Neural cell (in vitro differentiated cells): ENCODE measurements at regions not wholly inside any gene's neighbourhood (a gene's known extent, or its start where the extent isn't known, plus 50 kb on each side); places are given as distances from the start of the nearest gene placed in this dataset.

Source experiments
- H2AFZ ChIP-seq: fragments of 200-600, 300-800 bp; sonication (generic), shearing (Covaris generic); 2 replicates; pipeline ENCODE4 v1.6.0; 2014; ENCODE audit warnings: low read depth, mild to moderate bottlenecking, antibody characterized with exemption, low read length, moderate library complexity
- H3F3A ChIP-seq: fragments of 200-600 bp; shearing (Covaris generic); 2 replicates; pipeline ENCODE4 v1.6.1; 2016; ENCODE audit warnings: mild to moderate bottlenecking, moderate library complexity, mixed read lengths, antibody characterized with exemption, low read length; ENCODE audit not compliant: insufficient read depth, poor library complexity, severe bottlenecking
- H3K27ac ChIP-seq: fragments of 200-600, 300-800 bp; sonication (generic), shearing (Covaris generic); 2 replicates; pipeline ENCODE4 v1.5.1; 2014; ENCODE audit warnings: mild to moderate bottlenecking, low read length, moderate library complexity
- H3K27me3 ChIP-seq: fragments of 300-800, 200-600 bp; sonication (generic), shearing (Covaris generic); 2 replicates; pipeline ENCODE4 v1.6.0; 2014; ENCODE audit warnings: mild to moderate bottlenecking, low read depth, low read length, moderate library complexity; ENCODE audit not compliant: insufficient read depth
- H3K36me3 ChIP-seq: fragments of 300-800, 200-600 bp; sonication (generic), shearing (Covaris generic); 2 replicates; pipeline ENCODE4 v1.5.1; 2014; ENCODE audit warnings: mild to moderate bottlenecking, antibody characterized with exemption, low read length, moderate library complexity; ENCODE audit not compliant: insufficient read depth
- H3K4me2 ChIP-seq: fragments of 300-800, 200-600 bp; sonication (generic), shearing (Covaris generic); 2 replicates; pipeline ENCODE4 v1.6.0; 2014; ENCODE audit warnings: mild to moderate bottlenecking, low read length
- H3K4me3 ChIP-seq: fragments of 300-800, 200-600 bp; sonication (generic), shearing (Covaris generic); 2 replicates; pipeline ENCODE4 v1.5.1; 2014; ENCODE audit warnings: mild to moderate bottlenecking, low read length, moderate library complexity
- H3K79me2 ChIP-seq: fragments of 200-600 bp; shearing (Covaris generic); replicated peaks from 2 replicates; pipeline ENCODE4 v1.6.0; 2014; ENCODE audit warnings: mild to moderate bottlenecking, low read length, moderate library complexity; ENCODE audit not compliant: insufficient read depth
- H3K9ac ChIP-seq: fragments of 300-800, 200-600 bp; sonication (generic), shearing (Covaris generic); 2 replicates; pipeline ENCODE4 v1.6.1; 2016; ENCODE audit warnings: mild to moderate bottlenecking, low read length, mixed read lengths
- H3K9me2 ChIP-seq: fragments of 200-600 bp; shearing (Covaris generic); 2 replicates; pipeline ENCODE4 v1.6.1; 2016; ENCODE audit warnings: mild to moderate bottlenecking, low read length, mixed read lengths; ENCODE audit not compliant: insufficient read depth
- H3K9me3 ChIP-seq: fragments of 200-600, 300-800 bp; sonication (generic), shearing (Covaris generic); 2 replicates; pipeline ENCODE4 v1.6.1; 2016; ENCODE audit warnings: mild to moderate bottlenecking, mixed run types, low read length, moderate library complexity, mixed read lengths
- H4K20me1 ChIP-seq: fragments of 200-600 bp; shearing (Covaris generic); 2 replicates; pipeline ENCODE4 v1.6.1; 2016; ENCODE audit warnings: mild to moderate bottlenecking, mixed run types; ENCODE audit not compliant: insufficient read depth
- EP300 ChIP-seq: fragments of 450-650 bp; conservative IDR thresholded peaks from 2 replicates; pipeline ENCODE4 v1.6.1; 2014; ENCODE audit warnings: antibody characterized with exemption, mild to moderate bottlenecking, moderate library complexity; ENCODE audit not compliant: poor library complexity, severe bottlenecking
- EZH2 ChIP-seq: fragments of 200-600, 300-800 bp; shearing (Covaris generic), sonication (generic); IDR thresholded peaks from 2 replicates; pipeline ENCODE4 v1.6.1; 2014; ENCODE audit warnings: antibody characterized with exemption, low read length, borderline replicate concordance, mild to moderate bottlenecking; ENCODE audit not compliant: insufficient read depth, poor library complexity, severe bottlenecking
- MXI1 ChIP-seq: fragments of 450-650 bp; conservative IDR thresholded peaks from 2 replicates; pipeline ENCODE4 v1.6.1; 2014; ENCODE audit warnings: antibody characterized with exemption, mild to moderate bottlenecking; ENCODE audit not compliant: poor library complexity, severe bottlenecking
- POLR2AphosphoS5 ChIP-seq: IDR thresholded peaks from 2 replicates; pipeline ENCODE4 v1.6.1; 2012
- RAD21 ChIP-seq: fragments of 450-650 bp; conservative IDR thresholded peaks from 2 replicates; pipeline ENCODE4 v1.6.1; 2014; ENCODE audit warnings: antibody characterized with exemption, mild to moderate bottlenecking, moderate library complexity
- SMC3 ChIP-seq: fragments of 450-650 bp; conservative IDR thresholded peaks from 2 replicates; pipeline ENCODE4 v1.6.1; 2014; ENCODE audit warnings: antibody characterized with exemption, mild to moderate bottlenecking, moderate library complexity; ENCODE audit not compliant: poor library complexity
- TAF1 ChIP-seq: IDR thresholded peaks from 2 replicates; pipeline ENCODE4 v1.6.1; 2012; ENCODE audit warnings: low read depth
- TF ChIP-seq, protein P1 (sequence below): IDR thresholded peaks from 2 replicates; pipeline ENCODE4 v1.6.1; 2012; ENCODE audit warnings: borderline replicate concordance
- TF ChIP-seq, protein P2 (sequence below): fragments of 450-650 bp; IDR thresholded peaks from 2 replicates; pipeline ENCODE4 v1.5.1; 2014; ENCODE audit warnings: antibody characterized with exemption, mild to moderate bottlenecking, moderate library complexity; ENCODE audit not compliant: poor library complexity, severe bottlenecking

DNA sequence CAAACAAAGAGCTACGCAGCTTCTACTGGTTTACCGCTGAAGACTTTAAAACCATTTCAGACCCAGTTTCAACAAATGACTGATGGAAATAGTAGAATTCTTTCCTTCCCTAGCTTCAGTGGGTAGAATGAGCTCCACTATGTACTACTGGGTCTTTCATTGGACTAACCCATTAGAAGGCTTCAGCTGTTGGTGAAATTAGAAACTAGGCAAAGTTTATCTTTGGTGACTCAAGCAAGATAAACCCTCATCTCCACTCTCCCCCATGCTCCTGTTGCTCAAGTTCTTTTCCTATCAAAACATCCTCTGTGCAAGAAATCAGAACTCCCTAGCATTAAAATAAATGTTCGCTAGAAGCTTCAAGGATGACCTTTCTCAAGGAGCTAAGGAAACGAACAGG lies 159.2 kb downstream of the PAWR start:
- Histone ChIP-seq H3K9me2 (no peaks in the 10 kb centered on the region), H3K79me2 (no peaks in the 10 kb centered on the region), H3K4me2 (no peak overlapping the region), H3K4me3 (no peak overlapping the region), H3K9me3 (no peaks in the 10 kb centered on the region), H3K36me3 (no peaks in the 10 kb centered on the region), H2AFZ (no peak overlapping the region), H4K20me1 (no peaks in the 10 kb centered on the region), H3F3A (no peaks in the 10 kb centered on the region), H3K27me3 (no peaks in the 10 kb centered on the region), H3K27ac (no peak overlapping the region), H3K9ac (no peak overlapping the region)
- TF ChIP-seq RAD21 (no peak), EP300 (no peak), SMC3 (no peak), TAF1 (no peak), MXI1 (no peak), POLR2AphosphoS5 (no peak), EZH2 (no peak)
- TF ChIP-seq, protein P1, sequence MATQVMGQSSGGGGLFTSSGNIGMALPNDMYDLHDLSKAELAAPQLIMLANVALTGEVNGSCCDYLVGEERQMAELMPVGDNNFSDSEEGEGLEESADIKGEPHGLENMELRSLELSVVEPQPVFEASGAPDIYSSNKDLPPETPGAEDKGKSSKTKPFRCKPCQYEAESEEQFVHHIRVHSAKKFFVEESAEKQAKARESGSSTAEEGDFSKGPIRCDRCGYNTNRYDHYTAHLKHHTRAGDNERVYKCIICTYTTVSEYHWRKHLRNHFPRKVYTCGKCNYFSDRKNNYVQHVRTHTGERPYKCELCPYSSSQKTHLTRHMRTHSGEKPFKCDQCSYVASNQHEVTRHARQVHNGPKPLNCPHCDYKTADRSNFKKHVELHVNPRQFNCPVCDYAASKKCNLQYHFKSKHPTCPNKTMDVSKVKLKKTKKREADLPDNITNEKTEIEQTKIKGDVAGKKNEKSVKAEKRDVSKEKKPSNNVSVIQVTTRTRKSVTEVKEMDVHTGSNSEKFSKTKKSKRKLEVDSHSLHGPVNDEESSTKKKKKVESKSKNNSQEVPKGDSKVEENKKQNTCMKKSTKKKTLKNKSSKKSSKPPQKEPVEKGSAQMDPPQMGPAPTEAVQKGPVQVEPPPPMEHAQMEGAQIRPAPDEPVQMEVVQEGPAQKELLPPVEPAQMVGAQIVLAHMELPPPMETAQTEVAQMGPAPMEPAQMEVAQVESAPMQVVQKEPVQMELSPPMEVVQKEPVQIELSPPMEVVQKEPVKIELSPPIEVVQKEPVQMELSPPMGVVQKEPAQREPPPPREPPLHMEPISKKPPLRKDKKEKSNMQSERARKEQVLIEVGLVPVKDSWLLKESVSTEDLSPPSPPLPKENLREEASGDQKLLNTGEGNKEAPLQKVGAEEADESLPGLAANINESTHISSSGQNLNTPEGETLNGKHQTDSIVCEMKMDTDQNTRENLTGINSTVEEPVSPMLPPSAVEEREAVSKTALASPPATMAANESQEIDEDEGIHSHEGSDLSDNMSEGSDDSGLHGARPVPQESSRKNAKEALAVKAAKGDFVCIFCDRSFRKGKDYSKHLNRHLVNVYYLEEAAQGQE = no peak
- TF ChIP-seq, protein P2, sequence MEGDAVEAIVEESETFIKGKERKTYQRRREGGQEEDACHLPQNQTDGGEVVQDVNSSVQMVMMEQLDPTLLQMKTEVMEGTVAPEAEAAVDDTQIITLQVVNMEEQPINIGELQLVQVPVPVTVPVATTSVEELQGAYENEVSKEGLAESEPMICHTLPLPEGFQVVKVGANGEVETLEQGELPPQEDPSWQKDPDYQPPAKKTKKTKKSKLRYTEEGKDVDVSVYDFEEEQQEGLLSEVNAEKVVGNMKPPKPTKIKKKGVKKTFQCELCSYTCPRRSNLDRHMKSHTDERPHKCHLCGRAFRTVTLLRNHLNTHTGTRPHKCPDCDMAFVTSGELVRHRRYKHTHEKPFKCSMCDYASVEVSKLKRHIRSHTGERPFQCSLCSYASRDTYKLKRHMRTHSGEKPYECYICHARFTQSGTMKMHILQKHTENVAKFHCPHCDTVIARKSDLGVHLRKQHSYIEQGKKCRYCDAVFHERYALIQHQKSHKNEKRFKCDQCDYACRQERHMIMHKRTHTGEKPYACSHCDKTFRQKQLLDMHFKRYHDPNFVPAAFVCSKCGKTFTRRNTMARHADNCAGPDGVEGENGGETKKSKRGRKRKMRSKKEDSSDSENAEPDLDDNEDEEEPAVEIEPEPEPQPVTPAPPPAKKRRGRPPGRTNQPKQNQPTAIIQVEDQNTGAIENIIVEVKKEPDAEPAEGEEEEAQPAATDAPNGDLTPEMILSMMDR = no peak

DNA sequence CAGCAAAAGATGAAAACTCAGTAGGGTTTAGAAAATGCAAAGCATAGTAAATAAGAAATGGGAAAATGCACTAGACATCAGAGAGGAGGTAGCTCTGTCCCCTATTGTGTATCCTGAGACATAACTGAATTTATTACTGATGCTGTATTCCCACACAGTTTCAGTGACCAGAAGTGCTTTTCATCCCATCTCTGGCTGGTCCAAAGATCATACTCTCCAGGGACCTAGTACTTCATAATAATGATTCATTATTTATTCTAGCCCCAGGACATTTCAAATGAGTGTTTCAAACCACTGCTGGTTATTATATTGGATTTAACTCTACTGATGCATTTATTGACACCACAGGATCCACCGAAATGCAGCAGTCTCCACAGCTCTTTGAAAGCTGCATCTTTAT lies 163.3 kb downstream of the PAWR start:
- Histone ChIP-seq H2AFZ (no peak overlapping the region), H4K20me1 (no peaks in the 10 kb centered on the region), H3K27me3 (no peaks in the 10 kb centered on the region), H3K4me3 (no peak overlapping the region), H3K9me2 (no peaks in the 10 kb centered on the region), H3K9me3 (no peaks in the 10 kb centered on the region), H3K27ac (no peak overlapping the region), H3K4me2 (no peak overlapping the region), H3K36me3 (no peaks in the 10 kb centered on the region), H3K79me2 (no peaks in the 10 kb centered on the region), H3F3A (no peaks in the 10 kb centered on the region), H3K9ac (no peak overlapping the region)
- no peak for TF ChIP-seq EZH2
- no peak for TF ChIP-seq SMC3
- TF ChIP-seq EP300 = no peak
- TF ChIP-seq RAD21 = no peak
- no peak for TF ChIP-seq TAF1

DNA sequence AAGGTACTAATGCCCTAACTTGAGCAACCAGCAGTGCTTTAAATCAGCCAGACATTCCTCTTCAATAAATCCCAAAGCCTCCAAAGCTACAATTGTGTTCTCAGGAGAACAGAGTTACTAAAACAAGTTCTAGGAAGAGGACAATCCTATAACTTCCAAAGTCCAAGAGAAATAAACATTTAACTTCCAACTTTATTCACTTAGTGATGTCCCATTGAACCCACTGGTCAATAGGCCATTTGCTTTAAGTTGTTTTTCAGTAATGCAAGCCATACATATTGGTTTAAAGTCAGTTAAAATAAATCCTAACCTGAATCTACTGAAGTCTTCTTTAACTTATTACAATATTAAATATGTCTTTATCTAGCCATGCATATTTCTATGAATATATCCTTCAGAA lies 165.4 kb downstream of the PAWR start:
- H3K9me3 ChIP-seq = no peaks in the 10 kb centered on the region
- H3K9me2 ChIP-seq = no peaks in the 10 kb centered on the region
- TF ChIP-seq, protein P2 = no peak
- TF ChIP-seq POLR2AphosphoS5 (no peak), SMC3 (no peak), RAD21 (no peak), TAF1 (no peak), MXI1 (no peak)
- TF ChIP-seq, protein P1 = no peak
- H3K27ac ChIP-seq = no peak overlapping the region
- no peaks in the 10 kb centered on the region for H4K20me1 ChIP-seq
- no peaks in the 10 kb centered on the region for H3K27me3 ChIP-seq
- no peak overlapping the region for H3K4me3 ChIP-seq
- no peak overlapping the region for H3K4me2 ChIP-seq
- H3K9ac ChIP-seq = no peak overlapping the region
- H2AFZ ChIP-seq = no peak overlapping the region
- H3K36me3 ChIP-seq = no peaks in the 10 kb centered on the region
- no peaks in the 10 kb centered on the region for H3K79me2 ChIP-seq
- H3F3A ChIP-seq = no peaks in the 10 kb centered on the region
